H9 (cell line): ENCODE measurements at regions not wholly inside any gene's neighbourhood (a gene's known extent, or its start where the extent isn't known, plus 50 kb on each side); places are given as distances from the start of the nearest gene placed in this dataset.

Source experiments
- DNase-seq: peaks from one replicate; pipeline ENCODE4 v3.0.0-alpha.2; 2017
- H2AFZ ChIP-seq: one replicate; pipeline ENCODE4 v1.6.1; 2013; ENCODE audit warnings: mild to moderate bottlenecking, low read length, control low read depth, moderate library complexity
- H2AK5ac ChIP-seq: 2 replicates; pipeline ENCODE4 v1.6.1; 2013; ENCODE audit warnings: low read length, control low read depth, mixed read lengths; ENCODE audit not compliant: insufficient read length
- H2BK120ac ChIP-seq: one replicate; pipeline ENCODE4 v1.6.1; 2013; ENCODE audit warnings: low read depth, mild to moderate bottlenecking, low read length, control low read depth, inconsistent platforms; ENCODE audit not compliant: poor library complexity, severe bottlenecking
- H2BK12ac ChIP-seq: 2 replicates; pipeline ENCODE4 v1.6.1; 2013; ENCODE audit warnings: low read length, control low read depth, mixed read lengths, low read depth; ENCODE audit not compliant: insufficient read length
- H2BK15ac ChIP-seq: 2 replicates; pipeline ENCODE4 v1.6.1; 2013; ENCODE audit warnings: low read depth, low read length, control low read depth
- H2BK20ac ChIP-seq: one replicate; pipeline ENCODE4 v1.6.1; 2013; ENCODE audit warnings: low read depth, mild to moderate bottlenecking, low read length, control low read depth, inconsistent platforms; ENCODE audit not compliant: poor library complexity, severe bottlenecking
- H2BK5ac ChIP-seq: 2 replicates; pipeline ENCODE4 v1.6.1; 2013; ENCODE audit warnings: low read length, control low read depth, mixed read lengths; ENCODE audit not compliant: insufficient read length
- H3K14ac ChIP-seq: 2 replicates; pipeline ENCODE4 v1.6.1; 2013; ENCODE audit warnings: low read length, control low read depth; ENCODE audit not compliant: insufficient read depth
- H3K18ac ChIP-seq: 2 replicates; pipeline ENCODE4 v1.6.1; 2013; ENCODE audit warnings: low read depth, mild to moderate bottlenecking, mixed read lengths, low read length, control low read depth; ENCODE audit not compliant: insufficient read length
- H3K23ac ChIP-seq: 2 replicates; pipeline ENCODE4 v1.6.1; 2013; ENCODE audit warnings: low read length, control low read depth, mixed read lengths, low read depth; ENCODE audit not compliant: insufficient read length
- H3K23me2 ChIP-seq: 2 replicates; pipeline ENCODE4 v1.6.1; 2013; ENCODE audit warnings: low read depth, mild to moderate bottlenecking, mixed read lengths, low read length, control low read depth; ENCODE audit not compliant: insufficient read length, poor library complexity, severe bottlenecking
- H3K27ac ChIP-seq: 2 replicates; pipeline ENCODE4 v1.5.1; 2013; ENCODE audit warnings: low read length, control low read depth, mixed read lengths, low read depth; ENCODE audit not compliant: insufficient read length
- H3K27me3 ChIP-seq: 2 replicates; pipeline ENCODE4 v1.6.1; 2013; ENCODE audit warnings: low read length, control low read depth, inconsistent platforms; ENCODE audit not compliant: insufficient read depth
- H3K4ac ChIP-seq: 2 replicates; pipeline ENCODE4 v1.6.1; 2013; ENCODE audit warnings: low read depth, mild to moderate bottlenecking, control low read depth, inconsistent platforms, low read length, moderate library complexity
- H3K4me1 ChIP-seq: 2 replicates; pipeline ENCODE4 v1.6.1; 2013; ENCODE audit warnings: low read length, control low read depth, inconsistent platforms; ENCODE audit not compliant: insufficient read depth
- H3K4me2 ChIP-seq: 2 replicates; pipeline ENCODE4 v1.6.1; 2013; ENCODE audit warnings: low read length, control low read depth, mixed read lengths; ENCODE audit not compliant: insufficient read length, insufficient read depth
- H3K56ac ChIP-seq: 2 replicates; pipeline ENCODE4 v1.6.1; 2013; ENCODE audit warnings: low read depth, mild to moderate bottlenecking, mixed read lengths, low read length, control low read depth; ENCODE audit not compliant: insufficient read length
- H3K79me1 ChIP-seq: 2 replicates; pipeline ENCODE4 v1.6.1; 2013; ENCODE audit warnings: low read depth, mild to moderate bottlenecking, moderate library complexity, low read length, control low read depth, inconsistent platforms; ENCODE audit not compliant: insufficient read depth, poor library complexity, severe bottlenecking
- H3K79me2 ChIP-seq: 2 replicates; pipeline ENCODE4 v1.6.1; 2013; ENCODE audit warnings: low read length, control low read depth, inconsistent platforms; ENCODE audit not compliant: insufficient read depth
- H3K9ac ChIP-seq: 2 replicates; pipeline ENCODE4 v1.6.1; 2013; ENCODE audit warnings: low read length, control low read depth, mixed read lengths; ENCODE audit not compliant: insufficient read length; ENCODE audit errors: extremely low read depth
- H3K9me3 ChIP-seq: one replicate; pipeline ENCODE4 v1.6.1; 2013; ENCODE audit warnings: low read depth, low read length, inconsistent platforms; ENCODE audit not compliant: control insufficient read depth
- H3T11ph ChIP-seq: one replicate; pipeline ENCODE4 v1.6.1; 2013; ENCODE audit warnings: mild to moderate bottlenecking, low read length, control low read depth, inconsistent platforms
- H4K20me1 ChIP-seq: one replicate; pipeline ENCODE4 v1.6.1; 2013; ENCODE audit not compliant: control insufficient read depth, insufficient read length, insufficient read depth
- H4K5ac ChIP-seq: 2 replicates; pipeline ENCODE4 v1.6.1; 2013; ENCODE audit warnings: low read depth, mild to moderate bottlenecking, mixed read lengths, low read length, control low read depth; ENCODE audit not compliant: insufficient read length
- H4K8ac ChIP-seq: replicated peaks from 2 replicates; pipeline ENCODE4 v1.6.1; 2013; ENCODE audit warnings: low read length, control low read depth, mixed read lengths, low read depth; ENCODE audit not compliant: insufficient read length
- H4K91ac ChIP-seq: 2 replicates; pipeline ENCODE4 v1.6.1; 2013; ENCODE audit warnings: low read depth, mild to moderate bottlenecking, moderate library complexity, mixed read lengths, low read length, control low read depth; ENCODE audit not compliant: insufficient read length
- H3K27ac Mint-ChIP-seq, 3 experiments: 2 replicates in 2 of 3; 3 replicates in 1 of 3; pipeline ENCODE4 v1.8.0; 2020 to 2021; ENCODE audit warnings: mixed read lengths in 3 of 3, mild to moderate bottlenecking in 1 of 3, moderate library complexity in 1 of 3
- H3K27me3 Mint-ChIP-seq: 2 replicates; pipeline ENCODE4 v1.8.0; 2021; ENCODE audit warnings: low read depth, mild to moderate bottlenecking, moderate library complexity, mixed read lengths
- H3K36me3 Mint-ChIP-seq, 3 experiments: 2 replicates in 2 of 3; 3 replicates in 1 of 3; pipeline ENCODE4 v1.8.0; 2020 to 2021; ENCODE audit warnings: low read depth in 3 of 3, mixed read lengths in 3 of 3; ENCODE audit not compliant: insufficient read depth in 1 of 3
- H3K4me1 Mint-ChIP-seq, 2 experiments: 2 replicates each; pipeline ENCODE4 v1.8.0; 2020; ENCODE audit warnings: mixed read lengths in 2 of 2
- H3K4me3 Mint-ChIP-seq, 2 experiments: 2 replicates in 1 of 2; 3 replicates in 1 of 2; pipeline ENCODE4 v1.8.0; 2020 to 2021; ENCODE audit warnings: mild to moderate bottlenecking in 2 of 2, mixed read lengths in 2 of 2, moderate library complexity in 1 of 2
- H3K9me3 Mint-ChIP-seq, 2 experiments: 2 replicates in 1 of 2; 3 replicates in 1 of 2; pipeline ENCODE4 v1.8.0; 2020; ENCODE audit warnings: mild to moderate bottlenecking in 2 of 2, mixed read lengths in 2 of 2, moderate library complexity in 1 of 2
- WGBS: extraction: QIAGEN DNeasy Blood & Tissue Kit; methylation state at CpG from one replicate; pipeline ENCODE4 v1.1.7; 2013; ENCODE audit warnings: missing lambda C conversion rate, low lambda C conversion rate, mixed read lengths; ENCODE audit not compliant: insufficient read length; ENCODE audit errors: extremely low coverage; 5-methylcytosine and 5-hydroxymethylcytosine counted together
- TF ChIP-seq, protein P1 (sequence below): fragments of 200-600 bp; sonication (generic); conservative IDR thresholded peaks from 3 replicates; pipeline ENCODE4 v1.8.0; 2021; ENCODE audit warnings: antibody characterized with exemption, mild to moderate bottlenecking

- H3K27me3 Mint-ChIP-seq: no peaks in the 10 kb centered on the region; the same call in 1 of the 2 replicates
- Histone ChIP-seq H3K27me3 (no peaks in the 10 kb centered on the region), H3T11ph (no peak overlapping the region), H2BK5ac (no peak overlapping the region), H3K9ac (no peak overlapping the region), H3K79me1 (no peaks in the 10 kb centered on the region), H2BK12ac (peak overlapping the region; percentile 29), H3K23ac (no peak overlapping the region), H2BK15ac (no peak overlapping the region), H2BK20ac (no peak overlapping the region), H3K14ac (no peak overlapping the region), H3K27ac (no peak overlapping the region), H2AFZ (no peak overlapping the region), H3K4ac (no peak overlapping the region), H4K20me1 (no peaks in the 10 kb centered on the region), H2BK120ac (no peak overlapping the region), H3K9me3 (no peaks in the 10 kb centered on the region), H3K56ac (no peak overlapping the region), H4K91ac (no peak overlapping the region), H3K23me2 (no peaks in the 10 kb centered on the region), H4K5ac (no peak overlapping the region), H3K4me1 (peaks cover 3% of the 10 kb centered on the region; the same call in 1 of the 2 replicates), H3K18ac (no peak overlapping the region), H4K8ac (no peak overlapping the region), H3K79me2 (peaks cover 2% of the 10 kb centered on the region; the same call in 1 of the 2 replicates), H2AK5ac (no peak overlapping the region), H3K4me2 (no peak overlapping the region)
- DNase-seq: no peak
- no peaks in the 10 kb centered on the region for H3K36me3 Mint-ChIP-seq
- WGBS: no CpG with 5 or more reads among the region's 2 CpGs
- H3K9me3 Mint-ChIP-seq: no peaks in the 10 kb centered on the region
- TF ChIP-seq, protein P1, sequence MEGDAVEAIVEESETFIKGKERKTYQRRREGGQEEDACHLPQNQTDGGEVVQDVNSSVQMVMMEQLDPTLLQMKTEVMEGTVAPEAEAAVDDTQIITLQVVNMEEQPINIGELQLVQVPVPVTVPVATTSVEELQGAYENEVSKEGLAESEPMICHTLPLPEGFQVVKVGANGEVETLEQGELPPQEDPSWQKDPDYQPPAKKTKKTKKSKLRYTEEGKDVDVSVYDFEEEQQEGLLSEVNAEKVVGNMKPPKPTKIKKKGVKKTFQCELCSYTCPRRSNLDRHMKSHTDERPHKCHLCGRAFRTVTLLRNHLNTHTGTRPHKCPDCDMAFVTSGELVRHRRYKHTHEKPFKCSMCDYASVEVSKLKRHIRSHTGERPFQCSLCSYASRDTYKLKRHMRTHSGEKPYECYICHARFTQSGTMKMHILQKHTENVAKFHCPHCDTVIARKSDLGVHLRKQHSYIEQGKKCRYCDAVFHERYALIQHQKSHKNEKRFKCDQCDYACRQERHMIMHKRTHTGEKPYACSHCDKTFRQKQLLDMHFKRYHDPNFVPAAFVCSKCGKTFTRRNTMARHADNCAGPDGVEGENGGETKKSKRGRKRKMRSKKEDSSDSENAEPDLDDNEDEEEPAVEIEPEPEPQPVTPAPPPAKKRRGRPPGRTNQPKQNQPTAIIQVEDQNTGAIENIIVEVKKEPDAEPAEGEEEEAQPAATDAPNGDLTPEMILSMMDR: no peak
- no peak overlapping the region for H3K4me3 Mint-ChIP-seq
- H3K27ac Mint-ChIP-seq: no peak overlapping the region; a peak in 1 of 7 replicates
- H3K4me1 Mint-ChIP-seq: peaks cover 17 to 18% of the 10 kb centered on the region in 2 experiments
Observed at GRCh38 chr1:193680924-193681316, 494.5 kb upstream of the B3GALT2 start.
